ENCODE measurements at regions not wholly inside any gene's neighbourhood (a gene's known extent, or its start where the extent isn't known, plus 50 kb on each side); places are given as distances from the start of the nearest gene placed in this dataset.

- no peaks in the 10 kb centered on the region for H3K36me3 ChIP-seq (ENCODE audit: control insufficient read depth, insufficient read depth, low read length)
- no peak for DNase-seq (ENCODE audit: extremely low read depth, insufficient read length)
- TF ChIP-seq CTCF (IDR thresholded peaks at IDR 0.05; ENCODE audit: insufficient read depth, low read length, poor library complexity, severe bottlenecking) = no peak
- H3K4me3 ChIP-seq (replicated peaks; ENCODE audit: low read depth, low read length) = no peak overlapping the region
- H3K27me3 ChIP-seq (replicated peaks; ENCODE audit: control insufficient read depth, insufficient read depth, low read length) = no peaks in the 10 kb centered on the region
Observed at GRCh38 chr13:56681404-56681803, 459.3 kb upstream of the PRR20A start.

- TF ChIP-seq CTCF (IDR thresholded peaks at IDR 0.05; ENCODE audit: insufficient read depth, low read length, poor library complexity, severe bottlenecking) = no peak
- Histone ChIP-seq H3K27me3 (replicated peaks; ENCODE audit: control insufficient read depth, insufficient read depth, low read length) (no peaks in the 10 kb centered on the region), H3K4me3 (replicated peaks; ENCODE audit: low read depth, low read length) (no peak overlapping the region), H3K36me3 (ENCODE audit: control insufficient read depth, insufficient read depth, low read length) (no peaks in the 10 kb centered on the region)
- DNase-seq (ENCODE audit: extremely low read depth, insufficient read length) = no peak
Observed at GRCh38 chr13:56687131-56687530, 453.6 kb upstream of the PRR20A start.

- Histone ChIP-seq H3K36me3 (ENCODE audit: control insufficient read depth, insufficient read depth, low read length) (no peaks in the 10 kb centered on the region), H3K27me3 (replicated peaks; ENCODE audit: control insufficient read depth, insufficient read depth, low read length) (no peaks in the 10 kb centered on the region), H3K4me3 (replicated peaks; ENCODE audit: low read depth, low read length) (no peak overlapping the region)
- DNase-seq (ENCODE audit: extremely low read depth, insufficient read length) = no peak
- TF ChIP-seq CTCF (IDR thresholded peaks at IDR 0.05; ENCODE audit: insufficient read depth, low read length, poor library complexity, severe bottlenecking) = no peak
Observed at GRCh38 chr13:56697011-56697410, 443.7 kb upstream of the PRR20A start.

GRCh38 chr13:56700324-56700723 is 440.4 kb upstream of the PRR20A start:
- Histone ChIP-seq H3K36me3 (ENCODE audit: control insufficient read depth, insufficient read depth, low read length) (no peaks in the 10 kb centered on the region), H3K4me3 (replicated peaks; ENCODE audit: low read depth, low read length) (no peak overlapping the region), H3K27me3 (replicated peaks; ENCODE audit: control insufficient read depth, insufficient read depth, low read length) (no peaks in the 10 kb centered on the region)
- DNase-seq (ENCODE audit: extremely low read depth, insufficient read length) = no peak
- TF ChIP-seq CTCF (IDR thresholded peaks at IDR 0.05; ENCODE audit: insufficient read depth, low read length, poor library complexity, severe bottlenecking) = no peak

GRCh38 chr13:56706485-56706884 is 434.2 kb upstream of the PRR20A start:
- Histone ChIP-seq H3K4me3 (replicated peaks; ENCODE audit: low read depth, low read length) (no peak overlapping the region), H3K36me3 (ENCODE audit: control insufficient read depth, insufficient read depth, low read length) (no peaks in the 10 kb centered on the region), H3K27me3 (replicated peaks; ENCODE audit: control insufficient read depth, insufficient read depth, low read length) (no peaks in the 10 kb centered on the region)
- DNase-seq (ENCODE audit: extremely low read depth, insufficient read length) = no peak
- no peak for TF ChIP-seq CTCF (IDR thresholded peaks at IDR 0.05; ENCODE audit: insufficient read depth, low read length, poor library complexity, severe bottlenecking)

GRCh38 chr13:56713656-56714055 is 427.1 kb upstream of the PRR20A start:
- no peaks in the 10 kb centered on the region for H3K36me3 ChIP-seq (ENCODE audit: control insufficient read depth, insufficient read depth, low read length)
- no peak for TF ChIP-seq CTCF (IDR thresholded peaks at IDR 0.05; ENCODE audit: insufficient read depth, low read length, poor library complexity, severe bottlenecking)
- H3K4me3 ChIP-seq (replicated peaks; ENCODE audit: low read depth, low read length) = no peak overlapping the region
- H3K27me3 ChIP-seq (replicated peaks; ENCODE audit: control insufficient read depth, insufficient read depth, low read length) = no peaks in the 10 kb centered on the region
- DNase-seq (ENCODE audit: extremely low read depth, insufficient read length) = no peak

All from GM06990 (cell line).